ENCODE measurements at regions not wholly inside any gene's neighbourhood (a gene's known extent, or its start where the extent isn't known, plus 50 kb on each side); places are given as distances from the start of the nearest gene placed in this dataset.

- no peak overlapping the region for H3K4me3 ChIP-seq
- H2AFZ ChIP-seq: no peak overlapping the region
- no peak for DNase-seq (ENCODE audit: low spot score)
- H3K27ac ChIP-seq: no peak overlapping the region
- 95% methylated on average over 6 of the region's 6 CpGs for WGBS (ENCODE audit: low lambda C conversion rate, missing lambda C conversion rate)
- TF ChIP-seq EZH2 (IDR thresholded peaks at IDR 0.05; ENCODE audit: borderline replicate concordance) (no peak), CTCF (IDR thresholded peaks at IDR 0.05; ENCODE audit: poor library complexity) (no peak), EZH2phosphoT487 (IDR thresholded peaks at IDR 0.05; ENCODE audit: low read depth, severe bottlenecking, unreplicated experiment) (no peak)
- no peaks in the 10 kb centered on the region for H3K27me3 ChIP-seq
- H3K79me2 ChIP-seq: no peaks in the 10 kb centered on the region
- H3K4me1 ChIP-seq (ENCODE audit: insufficient read depth): no peaks in the 10 kb centered on the region
- H3K36me3 ChIP-seq (replicated peaks; ENCODE audit: insufficient read depth, low read depth): no peaks in the 10 kb centered on the region
- no peaks in the 10 kb centered on the region for H3K9me2 ChIP-seq (replicated peaks; ENCODE audit: insufficient read depth)
- no peaks in the 10 kb centered on the region for H4K20me1 ChIP-seq (ENCODE audit: insufficient read depth, poor library complexity, severe bottlenecking)
- no peak overlapping the region for H3K4me2 ChIP-seq
- H3K9me3 ChIP-seq (ENCODE audit: low read depth): no peaks in the 10 kb centered on the region
These were observed 1186.6 kb downstream of the DIAPH3 start for GRCh38 chr13:58977085-58977484.

GRCh38 chr13:58978331-58978730 lies 1185.4 kb downstream of the DIAPH3 start:
- Histone ChIP-seq H3K4me2 (no peak overlapping the region), H3K4me3 (no peak overlapping the region), H3K79me2 (no peaks in the 10 kb centered on the region), H3K27me3 (no peaks in the 10 kb centered on the region), H3K36me3 (replicated peaks; ENCODE audit: insufficient read depth, low read depth) (no peaks in the 10 kb centered on the region), H2AFZ (no peak overlapping the region), H3K9me2 (replicated peaks; ENCODE audit: insufficient read depth) (no peaks in the 10 kb centered on the region), H3K27ac (no peak overlapping the region), H4K20me1 (ENCODE audit: insufficient read depth, poor library complexity, severe bottlenecking) (no peaks in the 10 kb centered on the region), H3K9me3 (ENCODE audit: low read depth) (no peaks in the 10 kb centered on the region), H3K4me1 (ENCODE audit: insufficient read depth) (no peaks in the 10 kb centered on the region)
- 74% methylated on average over 1 of the region's 1 CpG for WGBS (ENCODE audit: low lambda C conversion rate, missing lambda C conversion rate)
- no peak for TF ChIP-seq CTCF (IDR thresholded peaks at IDR 0.05; ENCODE audit: poor library complexity)
- TF ChIP-seq EZH2phosphoT487 (IDR thresholded peaks at IDR 0.05; ENCODE audit: low read depth, severe bottlenecking, unreplicated experiment): no peak
- TF ChIP-seq EZH2 (IDR thresholded peaks at IDR 0.05; ENCODE audit: borderline replicate concordance): no peak
- no peak for DNase-seq (ENCODE audit: low spot score)

- Histone ChIP-seq H4K20me1 (ENCODE audit: insufficient read depth, poor library complexity, severe bottlenecking) (no peaks in the 10 kb centered on the region), H3K27me3 (no peaks in the 10 kb centered on the region), H2AFZ (no peak overlapping the region), H3K27ac (no peak overlapping the region), H3K4me3 (no peak overlapping the region), H3K4me2 (no peak overlapping the region), H3K9me2 (replicated peaks; ENCODE audit: insufficient read depth) (no peaks in the 10 kb centered on the region), H3K9me3 (ENCODE audit: low read depth) (no peaks in the 10 kb centered on the region), H3K79me2 (no peaks in the 10 kb centered on the region), H3K36me3 (replicated peaks; ENCODE audit: insufficient read depth, low read depth) (no peaks in the 10 kb centered on the region), H3K4me1 (ENCODE audit: insufficient read depth) (no peaks in the 10 kb centered on the region)
- no peak for TF ChIP-seq EZH2phosphoT487 (IDR thresholded peaks at IDR 0.05; ENCODE audit: low read depth, severe bottlenecking, unreplicated experiment)
- TF ChIP-seq EZH2 (IDR thresholded peaks at IDR 0.05; ENCODE audit: borderline replicate concordance): no peak
- no peak for TF ChIP-seq CTCF (IDR thresholded peaks at IDR 0.05; ENCODE audit: poor library complexity)
- 88% methylated on average over 2 of the region's 2 CpGs for WGBS (ENCODE audit: low lambda C conversion rate, missing lambda C conversion rate)
- DNase-seq (ENCODE audit: low spot score): no peak
These were observed 1183.9 kb downstream of the DIAPH3 start for GRCh38 chr13:58979851-58980250.

- no peak overlapping the region for H3K4me2 ChIP-seq
- 52% methylated on average over 3 of the region's 3 CpGs for WGBS (ENCODE audit: low lambda C conversion rate, missing lambda C conversion rate)
These were observed 1177.9 kb downstream of the DIAPH3 start for GRCh38 chr13:58985845-58986244.

More at GRCh38 chr13:58985845-58986244, 1177.9 kb downstream of the DIAPH3 start:
- TF ChIP-seq EZH2 (IDR thresholded peaks at IDR 0.05; ENCODE audit: borderline replicate concordance) (no peak), EZH2phosphoT487 (IDR thresholded peaks at IDR 0.05; ENCODE audit: low read depth, severe bottlenecking, unreplicated experiment) (no peak), CTCF (IDR thresholded peaks at IDR 0.05; ENCODE audit: poor library complexity) (no peak)
- H3K9me3 ChIP-seq (ENCODE audit: low read depth): no peaks in the 10 kb centered on the region
- H3K36me3 ChIP-seq (replicated peaks; ENCODE audit: insufficient read depth, low read depth): no peaks in the 10 kb centered on the region
- H3K9me2 ChIP-seq (replicated peaks; ENCODE audit: insufficient read depth): no peaks in the 10 kb centered on the region
- H3K27ac ChIP-seq: no peak overlapping the region
- H2AFZ ChIP-seq: no peak overlapping the region
- H3K4me1 ChIP-seq (ENCODE audit: insufficient read depth): peaks cover 7% of the 10 kb centered on the region
- no peak for DNase-seq (ENCODE audit: low spot score)
- H4K20me1 ChIP-seq (ENCODE audit: insufficient read depth, poor library complexity, severe bottlenecking): no peaks in the 10 kb centered on the region
- no peaks in the 10 kb centered on the region for H3K27me3 ChIP-seq
- no peaks in the 10 kb centered on the region for H3K79me2 ChIP-seq
- H3K4me3 ChIP-seq: no peak overlapping the region

Measured in hepatocyte (in vitro differentiated cells).